H9 (cell line): ENCODE measurements at regions not wholly inside any gene's neighbourhood (a gene's known extent, or its start where the extent isn't known, plus 50 kb on each side); places are given as distances from the start of the nearest gene placed in this dataset.

Experiments
- DNase-seq: peaks from one replicate; pipeline ENCODE4 v3.0.0-alpha.2; 2017
- H2AFZ ChIP-seq: one replicate; pipeline ENCODE4 v1.6.1; 2013; ENCODE audit warnings: mild to moderate bottlenecking, low read length, control low read depth, moderate library complexity
- H2AK5ac ChIP-seq: 2 replicates; pipeline ENCODE4 v1.6.1; 2013; ENCODE audit warnings: low read length, control low read depth, mixed read lengths; ENCODE audit not compliant: insufficient read length
- H2BK120ac ChIP-seq: one replicate; pipeline ENCODE4 v1.6.1; 2013; ENCODE audit warnings: low read depth, mild to moderate bottlenecking, low read length, control low read depth, inconsistent platforms; ENCODE audit not compliant: poor library complexity, severe bottlenecking
- H2BK12ac ChIP-seq: 2 replicates; pipeline ENCODE4 v1.6.1; 2013; ENCODE audit warnings: low read length, control low read depth, mixed read lengths, low read depth; ENCODE audit not compliant: insufficient read length
- H2BK15ac ChIP-seq: 2 replicates; pipeline ENCODE4 v1.6.1; 2013; ENCODE audit warnings: low read depth, low read length, control low read depth
- H2BK20ac ChIP-seq: one replicate; pipeline ENCODE4 v1.6.1; 2013; ENCODE audit warnings: low read depth, mild to moderate bottlenecking, low read length, control low read depth, inconsistent platforms; ENCODE audit not compliant: poor library complexity, severe bottlenecking
- H2BK5ac ChIP-seq: 2 replicates; pipeline ENCODE4 v1.6.1; 2013; ENCODE audit warnings: low read length, control low read depth, mixed read lengths; ENCODE audit not compliant: insufficient read length
- H3K14ac ChIP-seq: 2 replicates; pipeline ENCODE4 v1.6.1; 2013; ENCODE audit warnings: low read length, control low read depth; ENCODE audit not compliant: insufficient read depth
- H3K18ac ChIP-seq: 2 replicates; pipeline ENCODE4 v1.6.1; 2013; ENCODE audit warnings: low read depth, mild to moderate bottlenecking, mixed read lengths, low read length, control low read depth; ENCODE audit not compliant: insufficient read length
- H3K23ac ChIP-seq: 2 replicates; pipeline ENCODE4 v1.6.1; 2013; ENCODE audit warnings: low read length, control low read depth, mixed read lengths, low read depth; ENCODE audit not compliant: insufficient read length
- H3K23me2 ChIP-seq: 2 replicates; pipeline ENCODE4 v1.6.1; 2013; ENCODE audit warnings: low read depth, mild to moderate bottlenecking, mixed read lengths, low read length, control low read depth; ENCODE audit not compliant: insufficient read length, poor library complexity, severe bottlenecking
- H3K27ac ChIP-seq: 2 replicates; pipeline ENCODE4 v1.5.1; 2013; ENCODE audit warnings: low read length, control low read depth, mixed read lengths, low read depth; ENCODE audit not compliant: insufficient read length
- H3K27me3 ChIP-seq: 2 replicates; pipeline ENCODE4 v1.6.1; 2013; ENCODE audit warnings: low read length, control low read depth, inconsistent platforms; ENCODE audit not compliant: insufficient read depth
- H3K4ac ChIP-seq: 2 replicates; pipeline ENCODE4 v1.6.1; 2013; ENCODE audit warnings: low read depth, mild to moderate bottlenecking, control low read depth, inconsistent platforms, low read length, moderate library complexity
- H3K4me1 ChIP-seq: 2 replicates; pipeline ENCODE4 v1.6.1; 2013; ENCODE audit warnings: low read length, control low read depth, inconsistent platforms; ENCODE audit not compliant: insufficient read depth
- H3K4me2 ChIP-seq: 2 replicates; pipeline ENCODE4 v1.6.1; 2013; ENCODE audit warnings: low read length, control low read depth, mixed read lengths; ENCODE audit not compliant: insufficient read length, insufficient read depth
- H3K56ac ChIP-seq: 2 replicates; pipeline ENCODE4 v1.6.1; 2013; ENCODE audit warnings: low read depth, mild to moderate bottlenecking, mixed read lengths, low read length, control low read depth; ENCODE audit not compliant: insufficient read length
- H3K79me1 ChIP-seq: 2 replicates; pipeline ENCODE4 v1.6.1; 2013; ENCODE audit warnings: low read depth, mild to moderate bottlenecking, moderate library complexity, low read length, control low read depth, inconsistent platforms; ENCODE audit not compliant: insufficient read depth, poor library complexity, severe bottlenecking
- H3K79me2 ChIP-seq: 2 replicates; pipeline ENCODE4 v1.6.1; 2013; ENCODE audit warnings: low read length, control low read depth, inconsistent platforms; ENCODE audit not compliant: insufficient read depth
- H3K9ac ChIP-seq: 2 replicates; pipeline ENCODE4 v1.6.1; 2013; ENCODE audit warnings: low read length, control low read depth, mixed read lengths; ENCODE audit not compliant: insufficient read length; ENCODE audit errors: extremely low read depth
- H3K9me3 ChIP-seq: one replicate; pipeline ENCODE4 v1.6.1; 2013; ENCODE audit warnings: low read depth, low read length, inconsistent platforms; ENCODE audit not compliant: control insufficient read depth
- H3T11ph ChIP-seq: one replicate; pipeline ENCODE4 v1.6.1; 2013; ENCODE audit warnings: mild to moderate bottlenecking, low read length, control low read depth, inconsistent platforms
- H4K20me1 ChIP-seq: one replicate; pipeline ENCODE4 v1.6.1; 2013; ENCODE audit not compliant: control insufficient read depth, insufficient read length, insufficient read depth
- H4K5ac ChIP-seq: 2 replicates; pipeline ENCODE4 v1.6.1; 2013; ENCODE audit warnings: low read depth, mild to moderate bottlenecking, mixed read lengths, low read length, control low read depth; ENCODE audit not compliant: insufficient read length
- H4K8ac ChIP-seq: replicated peaks from 2 replicates; pipeline ENCODE4 v1.6.1; 2013; ENCODE audit warnings: low read length, control low read depth, mixed read lengths, low read depth; ENCODE audit not compliant: insufficient read length
- H4K91ac ChIP-seq: 2 replicates; pipeline ENCODE4 v1.6.1; 2013; ENCODE audit warnings: low read depth, mild to moderate bottlenecking, moderate library complexity, mixed read lengths, low read length, control low read depth; ENCODE audit not compliant: insufficient read length
- H3K27ac Mint-ChIP-seq, 3 experiments: 2 replicates in 2 of 3; 3 replicates in 1 of 3; pipeline ENCODE4 v1.8.0; 2020 to 2021; ENCODE audit warnings: mixed read lengths in 3 of 3, mild to moderate bottlenecking in 1 of 3, moderate library complexity in 1 of 3
- H3K27me3 Mint-ChIP-seq: 2 replicates; pipeline ENCODE4 v1.8.0; 2021; ENCODE audit warnings: low read depth, mild to moderate bottlenecking, moderate library complexity, mixed read lengths
- H3K36me3 Mint-ChIP-seq, 3 experiments: 2 replicates in 2 of 3; 3 replicates in 1 of 3; pipeline ENCODE4 v1.8.0; 2020 to 2021; ENCODE audit warnings: low read depth in 3 of 3, mixed read lengths in 3 of 3; ENCODE audit not compliant: insufficient read depth in 1 of 3
- H3K4me1 Mint-ChIP-seq, 2 experiments: 2 replicates each; pipeline ENCODE4 v1.8.0; 2020; ENCODE audit warnings: mixed read lengths in 2 of 2
- H3K4me3 Mint-ChIP-seq, 2 experiments: 2 replicates in 1 of 2; 3 replicates in 1 of 2; pipeline ENCODE4 v1.8.0; 2020 to 2021; ENCODE audit warnings: mild to moderate bottlenecking in 2 of 2, mixed read lengths in 2 of 2, moderate library complexity in 1 of 2
- H3K9me3 Mint-ChIP-seq, 2 experiments: 2 replicates in 1 of 2; 3 replicates in 1 of 2; pipeline ENCODE4 v1.8.0; 2020; ENCODE audit warnings: mild to moderate bottlenecking in 2 of 2, mixed read lengths in 2 of 2, moderate library complexity in 1 of 2
- WGBS: extraction: QIAGEN DNeasy Blood & Tissue Kit; methylation state at CpG from one replicate; pipeline ENCODE4 v1.1.7; 2013; ENCODE audit warnings: missing lambda C conversion rate, low lambda C conversion rate, mixed read lengths; ENCODE audit not compliant: insufficient read length; ENCODE audit errors: extremely low coverage; 5-methylcytosine and 5-hydroxymethylcytosine counted together
- TF ChIP-seq, protein P1 (sequence below): fragments of 200-600 bp; sonication (generic); conservative IDR thresholded peaks from 3 replicates; pipeline ENCODE4 v1.8.0; 2021; ENCODE audit warnings: antibody characterized with exemption, mild to moderate bottlenecking

DNA sequence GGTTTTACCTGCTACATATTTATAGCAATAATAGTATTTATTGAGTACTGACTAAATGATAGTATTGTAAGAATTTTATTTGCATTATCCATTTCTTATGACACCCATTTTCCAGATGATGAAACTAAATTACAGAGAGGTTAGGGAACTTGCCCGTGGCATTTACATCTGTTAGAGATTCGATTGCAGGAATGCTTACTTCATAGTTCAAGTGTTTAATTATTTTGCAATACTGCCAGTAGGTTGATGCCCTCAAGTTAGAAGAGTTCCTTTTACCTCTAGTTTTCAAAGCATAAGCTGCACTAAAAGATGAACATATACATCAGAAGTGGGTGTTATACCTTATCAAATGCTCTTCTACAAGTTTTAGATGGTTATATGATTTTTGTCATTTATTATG, 362.8 kb upstream of the RGMA start:
- no peak overlapping the region for H2AFZ ChIP-seq
- H3K79me2 ChIP-seq = no peaks in the 10 kb centered on the region
- H2BK5ac ChIP-seq = no peak overlapping the region
- H3K27ac Mint-ChIP-seq = no peak overlapping the region
- no peaks in the 10 kb centered on the region for H3K27me3 ChIP-seq
- no peak overlapping the region for H3T11ph ChIP-seq
- H3K4me1 ChIP-seq = peaks cover 5% of the 10 kb centered on the region
- no peak overlapping the region for H2BK12ac ChIP-seq
- H2AK5ac ChIP-seq = no peak overlapping the region
- H3K9ac ChIP-seq = no peak overlapping the region
- no peak overlapping the region for H3K27ac ChIP-seq
- WGBS = no CpG with 5 or more reads among the region's 2 CpGs
- H3K79me1 ChIP-seq = no peaks in the 10 kb centered on the region
- no peak overlapping the region for H3K4me3 Mint-ChIP-seq
- no peak overlapping the region for H2BK20ac ChIP-seq
- no peak overlapping the region for H2BK120ac ChIP-seq
- H3K4ac ChIP-seq = no peak overlapping the region
- peaks cover 0 to 2% (median 0%) of the 10 kb centered on the region in 3 experiments; a peak in 2 of 7 replicates for H3K36me3 Mint-ChIP-seq
- no peak overlapping the region for H3K56ac ChIP-seq
- no peaks in the 10 kb centered on the region; the same call in none of the 2 replicates for H3K27me3 Mint-ChIP-seq
- no peak for DNase-seq
- H3K23me2 ChIP-seq = no peaks in the 10 kb centered on the region
- H4K5ac ChIP-seq = no peak overlapping the region
- peaks cover 25 to 28% of the 10 kb centered on the region in 2 experiments for H3K4me1 Mint-ChIP-seq
- TF ChIP-seq, protein P1, sequence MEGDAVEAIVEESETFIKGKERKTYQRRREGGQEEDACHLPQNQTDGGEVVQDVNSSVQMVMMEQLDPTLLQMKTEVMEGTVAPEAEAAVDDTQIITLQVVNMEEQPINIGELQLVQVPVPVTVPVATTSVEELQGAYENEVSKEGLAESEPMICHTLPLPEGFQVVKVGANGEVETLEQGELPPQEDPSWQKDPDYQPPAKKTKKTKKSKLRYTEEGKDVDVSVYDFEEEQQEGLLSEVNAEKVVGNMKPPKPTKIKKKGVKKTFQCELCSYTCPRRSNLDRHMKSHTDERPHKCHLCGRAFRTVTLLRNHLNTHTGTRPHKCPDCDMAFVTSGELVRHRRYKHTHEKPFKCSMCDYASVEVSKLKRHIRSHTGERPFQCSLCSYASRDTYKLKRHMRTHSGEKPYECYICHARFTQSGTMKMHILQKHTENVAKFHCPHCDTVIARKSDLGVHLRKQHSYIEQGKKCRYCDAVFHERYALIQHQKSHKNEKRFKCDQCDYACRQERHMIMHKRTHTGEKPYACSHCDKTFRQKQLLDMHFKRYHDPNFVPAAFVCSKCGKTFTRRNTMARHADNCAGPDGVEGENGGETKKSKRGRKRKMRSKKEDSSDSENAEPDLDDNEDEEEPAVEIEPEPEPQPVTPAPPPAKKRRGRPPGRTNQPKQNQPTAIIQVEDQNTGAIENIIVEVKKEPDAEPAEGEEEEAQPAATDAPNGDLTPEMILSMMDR = no peak
- H2BK15ac ChIP-seq = no peak overlapping the region
- no peaks in the 10 kb centered on the region for H4K20me1 ChIP-seq
- H3K4me2 ChIP-seq = no peak overlapping the region
- H3K9me3 ChIP-seq = no peaks in the 10 kb centered on the region
- no peak overlapping the region for H3K23ac ChIP-seq
- no peak overlapping the region for H3K14ac ChIP-seq
- no peak overlapping the region for H4K8ac ChIP-seq
- H3K18ac ChIP-seq = no peak overlapping the region
- H3K9me3 Mint-ChIP-seq = peaks cover 5 to 6% of the 10 kb centered on the region in 2 experiments; a peak in 3 of 5 replicates
- no peak overlapping the region for H4K91ac ChIP-seq
